Esophagus (tissue), 2 donors: ENCODE measurements at regions not wholly inside any gene's neighbourhood (a gene's known extent, or its start where the extent isn't known, plus 50 kb on each side); places are given as distances from the start of the nearest gene placed in this dataset.

ENCODE experiments used
- H3K27ac ChIP-seq, 2 donors: one replicate each; pipeline ENCODE4 v1.5.1; 2013; ENCODE audit warnings: low read depth in 2 of 2, mild to moderate bottlenecking in 2 of 2, inconsistent platforms in 1 of 2, low read length in 1 of 2, moderate library complexity in 1 of 2
- H3K27me3 ChIP-seq, 2 donors: one replicate each; pipeline ENCODE4 v1.6.1; 2013; ENCODE audit warnings: low read length in 2 of 2, control low read depth in 1 of 2, mild to moderate bottlenecking in 1 of 2; ENCODE audit not compliant: insufficient read depth in 2 of 2, control insufficient read depth in 1 of 2
- H3K36me3 ChIP-seq, 2 donors: one replicate each; pipeline ENCODE4 v1.6.1; 2013; ENCODE audit warnings: low read length in 1 of 2; ENCODE audit not compliant: control insufficient read depth in 2 of 2, insufficient read depth in 2 of 2
- H3K4me1 ChIP-seq, 2 donors: one replicate each; pipeline ENCODE4 v1.6.1; 2013; ENCODE audit warnings: low read length in 1 of 2; ENCODE audit not compliant: control insufficient read depth in 2 of 2, insufficient read depth in 2 of 2
- H3K4me3 ChIP-seq, 2 donors: one replicate each; pipeline ENCODE4 v1.5.1; 2013; ENCODE audit warnings: low read length in 2 of 2, mild to moderate bottlenecking in 2 of 2, low read depth in 1 of 2, moderate library complexity in 1 of 2
- H3K9me3 ChIP-seq, 2 donors: one replicate each; pipeline ENCODE4 v1.6.1; 2013; ENCODE audit warnings: mild to moderate bottlenecking in 2 of 2, low read depth in 1 of 2, low read length in 1 of 2, moderate library complexity in 1 of 2; ENCODE audit not compliant: control insufficient read depth in 2 of 2, insufficient read depth in 1 of 2
- WGBS, 2 donors: extraction: QIAGEN DNeasy Blood & Tissue Kit; methylation state at CpG; one replicate each; pipeline ENCODE4 v1.1.7; 2013; 5-methylcytosine and 5-hydroxymethylcytosine counted together
- donor health status: healthy with polysubstance abuse.
- donor health status: Bipolar disorder and iron deficiency.

DNA sequence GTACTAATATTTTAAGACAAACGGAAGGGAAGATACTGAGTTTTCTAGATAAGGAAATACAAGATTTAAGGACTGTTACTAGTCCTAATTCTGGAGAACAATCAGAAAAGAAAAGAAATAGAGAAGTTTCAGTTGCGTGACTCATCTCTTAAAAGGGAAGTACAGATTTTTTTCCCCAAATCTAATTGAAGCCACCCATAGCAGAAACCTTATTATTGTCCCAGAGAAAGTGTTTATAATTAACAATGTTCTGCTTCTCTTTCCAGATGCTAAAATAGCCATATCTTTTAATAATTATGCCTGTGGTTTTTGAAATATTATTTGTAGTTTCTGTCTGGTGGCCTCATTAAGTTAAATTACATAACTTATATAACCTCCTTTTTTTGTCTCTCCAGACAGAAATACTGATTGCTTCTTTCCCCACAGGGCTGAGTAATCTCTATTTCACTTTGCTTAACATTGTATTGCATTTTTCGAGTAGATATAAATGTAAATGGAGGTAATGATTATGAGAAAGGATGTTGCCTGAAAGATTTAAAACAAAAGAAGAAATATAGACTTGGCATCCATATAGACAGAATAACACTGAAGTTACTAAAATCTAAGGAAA is 240.7 kb upstream of the MBL2 start:
- Histone ChIP-seq H3K27me3 (no peaks in the 10 kb centered on the region), H3K36me3 (no peaks in the 10 kb centered on the region), H3K4me1 (no peaks in the 10 kb centered on the region), H3K9me3 (no peaks in the 10 kb centered on the region), H3K4me3 (no peak overlapping the region), H3K27ac (no peak overlapping the region)
- 71 to 80% methylated on average over 3 of the region's 3 CpGs for WGBS, 2 donors

DNA sequence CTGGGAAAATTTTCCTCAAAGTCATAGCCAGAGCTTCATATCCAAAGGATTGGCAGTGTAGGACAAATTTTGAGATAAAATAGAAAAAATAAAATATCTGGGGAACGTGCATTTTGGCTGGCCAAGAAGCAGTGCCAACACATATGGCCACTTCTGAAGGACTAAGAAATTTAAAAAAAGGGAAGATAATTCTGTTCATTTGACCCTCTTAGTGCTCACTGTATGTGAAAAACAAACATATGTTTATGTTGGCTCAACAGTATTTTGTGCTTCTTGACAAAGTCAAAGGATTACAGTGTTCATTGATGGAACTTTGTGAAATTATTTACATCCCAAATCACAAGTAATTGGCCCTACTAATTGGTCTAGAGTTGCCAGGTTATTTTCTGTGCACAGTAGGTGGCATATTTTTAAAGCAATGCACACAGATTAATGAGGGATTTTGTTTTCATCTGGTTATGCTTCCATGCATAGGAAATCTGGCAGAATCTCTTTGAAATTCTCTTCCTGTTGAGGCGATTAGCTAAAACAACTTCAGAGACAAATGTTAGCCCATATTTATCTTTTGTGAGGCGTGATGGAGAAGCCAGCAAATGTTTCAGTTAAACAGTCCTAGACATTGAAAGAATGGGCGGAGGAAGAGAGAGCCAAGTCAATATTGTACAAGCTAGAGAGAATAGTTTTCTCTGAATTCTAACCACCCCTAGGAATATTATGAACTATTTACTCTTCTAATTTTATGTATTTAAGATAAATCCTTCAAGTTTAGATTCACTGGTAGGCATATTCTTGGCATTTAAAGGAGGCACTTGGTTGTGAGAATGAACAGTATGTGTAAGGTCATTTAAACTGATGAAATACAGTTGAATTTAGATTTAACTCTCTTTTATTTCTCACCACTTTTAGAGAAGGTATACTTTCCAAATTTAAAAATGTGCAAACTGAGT is 237.7 kb upstream of the MBL2 start:
- H3K27me3 ChIP-seq = no peaks in the 10 kb centered on the region
- H3K4me3 ChIP-seq = no peak overlapping the region
- H3K4me1 ChIP-seq = no peaks in the 10 kb centered on the region
- H3K9me3 ChIP-seq = no peaks in the 10 kb centered on the region
- H3K27ac ChIP-seq = no peak overlapping the region
- no peaks in the 10 kb centered on the region for H3K36me3 ChIP-seq
- WGBS, 2 donors = 46 to 55% methylated on average over 4 of the region's 4 CpGs

DNA sequence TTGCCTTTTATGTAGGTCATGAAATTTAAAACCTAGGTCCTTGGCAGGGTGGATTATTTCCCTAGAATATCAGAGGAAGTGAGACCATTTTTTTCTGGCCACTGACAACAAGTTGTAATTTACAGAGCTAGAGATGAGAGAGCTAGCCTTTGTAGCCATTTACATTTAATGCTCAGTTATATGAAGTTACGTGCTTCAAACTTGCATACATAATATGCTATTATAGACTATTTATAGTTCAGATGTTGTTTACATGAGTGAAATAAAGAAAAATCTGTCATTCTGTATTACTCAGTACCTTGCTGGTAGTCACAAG is 234.9 kb upstream of the MBL2 start:
- Histone ChIP-seq H3K9me3 (no peaks in the 10 kb centered on the region), H3K27ac (no peak overlapping the region), H3K27me3 (no peaks in the 10 kb centered on the region), H3K36me3 (no peaks in the 10 kb centered on the region), H3K4me3 (no peak overlapping the region), H3K4me1 (no peaks in the 10 kb centered on the region)
- 74 to 86% methylated on average over 1 of the region's 1 CpG for WGBS, 2 donors

DNA sequence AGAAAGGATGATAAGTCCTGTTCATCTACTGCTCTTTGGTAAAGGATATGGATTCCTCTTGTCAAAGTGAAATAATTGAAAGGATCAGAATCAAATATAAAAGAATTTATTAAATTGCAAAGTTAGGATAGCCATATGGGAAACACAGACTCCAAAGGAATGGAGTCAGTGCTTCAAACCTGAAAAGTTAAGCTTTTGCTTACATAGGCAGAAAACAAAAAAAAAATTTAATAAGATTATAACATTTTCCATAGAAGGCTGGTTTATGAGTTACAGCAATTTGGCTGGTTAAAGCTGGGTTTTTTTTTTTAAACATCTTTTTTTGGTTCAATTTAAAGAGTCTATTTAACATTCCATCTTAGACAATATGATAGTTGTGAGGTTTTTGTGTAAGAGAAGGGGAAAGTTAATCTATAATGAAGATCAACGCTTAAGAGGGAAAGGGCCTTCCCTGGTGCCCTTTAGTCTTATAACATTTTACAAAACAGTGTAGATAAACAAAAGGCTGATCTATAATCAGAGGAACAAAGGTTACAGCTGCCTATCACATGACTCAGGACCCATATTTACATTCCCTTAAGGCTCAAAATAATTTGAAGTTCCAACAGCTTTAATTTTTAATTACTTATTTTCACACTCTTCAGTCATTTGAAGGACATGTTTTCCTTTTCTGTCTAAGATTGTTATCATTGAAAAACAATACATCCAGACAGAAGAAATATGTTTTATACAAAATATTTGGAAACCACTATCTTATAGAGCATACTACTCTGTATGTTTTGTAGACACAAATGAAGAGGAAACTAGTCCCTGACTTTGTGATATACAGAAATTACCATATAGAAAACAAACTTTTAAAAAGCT is 234.3 kb upstream of the MBL2 start:
- 50 to 79% methylated on average over 1 of the region's 1 CpG for WGBS, 2 donors
- no peak overlapping the region for H3K27ac ChIP-seq

DNA sequence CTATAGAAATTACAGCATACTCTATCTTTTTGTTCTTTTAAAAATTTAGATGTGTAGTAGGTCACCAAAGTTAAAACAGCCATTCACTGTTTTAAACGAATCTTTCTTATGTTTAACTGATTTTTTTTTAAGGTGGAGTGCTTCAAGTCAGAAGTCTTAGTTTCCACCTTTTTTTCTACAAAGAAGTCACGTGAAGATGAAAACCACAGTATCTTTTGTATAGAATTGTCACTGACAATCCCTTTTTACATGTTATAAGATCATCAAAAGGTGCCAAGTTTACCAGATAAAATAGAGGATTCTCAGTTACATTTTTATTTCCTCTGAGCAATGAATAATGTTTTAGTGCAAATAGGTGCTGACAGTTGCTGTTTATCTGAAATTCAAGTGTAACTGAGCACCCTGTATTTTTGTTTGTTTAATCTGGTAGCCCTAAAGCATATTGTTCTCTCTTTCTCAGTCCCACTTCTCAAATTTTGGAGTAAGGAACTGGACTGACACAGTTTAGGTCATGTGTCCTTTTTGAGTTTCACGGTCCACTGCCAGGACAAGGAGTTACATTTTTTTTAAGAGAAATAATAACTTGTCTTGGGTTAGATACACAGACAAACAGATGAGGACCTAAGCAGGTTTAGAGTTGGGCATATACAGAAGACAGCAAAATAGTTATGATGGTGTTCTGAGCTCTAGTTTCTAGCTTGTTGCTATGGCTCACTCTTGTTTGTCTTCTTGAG is 233.2 kb upstream of the MBL2 start:
- Histone ChIP-seq H3K27me3 (no peaks in the 10 kb centered on the region), H3K27ac (no peak overlapping the region), H3K4me1 (no peaks in the 10 kb centered on the region), H3K4me3 (no peak overlapping the region), H3K9me3 (no peaks in the 10 kb centered on the region), H3K36me3 (no peaks in the 10 kb centered on the region)
- 49% methylated on average over 3 of the region's 3 CpGs for WGBS, 2 donors

More for the DNA sequence above, 234.3 kb upstream of the MBL2 start:
- H3K9me3 ChIP-seq = no peaks in the 10 kb centered on the region
- no peaks in the 10 kb centered on the region for H3K27me3 ChIP-seq
- H3K4me1 ChIP-seq = no peaks in the 10 kb centered on the region
- no peak overlapping the region for H3K4me3 ChIP-seq
- H3K36me3 ChIP-seq = no peaks in the 10 kb centered on the region

DNA sequence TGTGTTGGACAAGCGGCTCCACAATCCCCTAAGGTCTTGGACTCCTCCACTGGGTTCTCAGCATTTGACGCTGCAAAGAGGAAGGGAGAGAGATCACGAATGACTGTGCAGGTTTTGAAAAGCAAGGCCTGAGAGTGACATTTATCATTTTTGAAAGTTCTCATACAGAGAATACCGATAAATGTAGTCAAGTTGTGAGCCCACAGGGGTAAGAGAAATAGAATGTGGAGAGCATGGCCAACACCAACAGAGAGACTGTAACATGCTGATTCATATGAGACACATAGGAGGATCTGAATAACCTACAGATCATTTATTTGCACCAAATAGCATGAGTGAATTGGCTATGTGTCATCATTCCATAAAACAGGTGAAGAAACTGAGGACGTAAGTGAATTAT is 230.5 kb upstream of the MBL2 start:
- 66 to 76% methylated on average over 5 of the region's 5 CpGs for WGBS, 2 donors
- H3K36me3 ChIP-seq = no peaks in the 10 kb centered on the region
- no peaks in the 10 kb centered on the region for H3K9me3 ChIP-seq
- H3K27me3 ChIP-seq = no peaks in the 10 kb centered on the region
- H3K4me1 ChIP-seq = no peaks in the 10 kb centered on the region
- H3K27ac ChIP-seq = no peak overlapping the region
- H3K4me3 ChIP-seq = no peak overlapping the region

DNA sequence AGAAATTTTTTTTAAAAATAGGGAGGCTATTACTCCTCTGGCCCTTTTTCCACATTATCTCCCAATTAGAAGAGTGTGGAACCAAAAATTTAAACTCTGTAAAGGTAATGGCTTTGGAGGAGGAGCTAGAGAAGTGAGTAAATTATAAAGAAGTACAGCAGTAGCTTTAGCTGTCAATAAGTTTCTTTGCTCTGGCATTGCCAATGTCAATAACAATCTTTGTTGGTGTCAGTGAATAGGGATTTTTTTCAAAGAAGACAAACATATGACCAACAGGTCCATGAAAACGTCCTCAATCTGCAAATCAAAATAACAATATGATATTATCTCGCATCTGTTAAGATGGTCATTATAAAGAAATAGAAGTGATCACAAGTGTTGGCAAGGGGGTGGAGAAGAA is 227.1 kb upstream of the MBL2 start:
- Histone ChIP-seq H3K27ac (no peak overlapping the region), H3K27me3 (no peaks in the 10 kb centered on the region), H3K4me1 (no peaks in the 10 kb centered on the region), H3K9me3 (no peaks in the 10 kb centered on the region), H3K4me3 (no peak overlapping the region), H3K36me3 (no peaks in the 10 kb centered on the region)
- 55 to 59% methylated on average over 2 of the region's 2 CpGs for WGBS, 2 donors

DNA sequence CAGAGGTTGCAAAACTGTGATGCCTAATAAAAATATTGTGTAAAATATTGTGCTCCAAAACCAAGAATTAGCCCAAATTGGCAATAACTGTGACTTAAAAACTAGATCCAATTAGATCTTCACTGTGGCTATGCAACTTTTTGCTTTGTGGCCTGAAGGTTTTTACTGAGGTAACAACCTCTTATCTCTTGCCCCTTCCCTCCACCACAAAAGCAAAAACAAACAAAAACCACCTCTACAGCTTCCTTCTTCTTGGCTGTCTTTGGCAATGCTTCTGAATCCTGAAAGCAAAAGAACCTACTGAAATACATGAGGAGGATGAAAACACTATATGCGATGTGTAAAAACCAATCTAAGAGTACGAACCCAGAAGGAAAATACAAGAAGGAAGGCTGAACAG is 226.7 kb upstream of the MBL2 start:
- 83 to 86% methylated on average over 2 of the region's 2 CpGs for WGBS, 2 donors
- Histone ChIP-seq H3K9me3 (no peaks in the 10 kb centered on the region), H3K27ac (no peak overlapping the region), H3K4me1 (no peaks in the 10 kb centered on the region), H3K4me3 (no peak overlapping the region), H3K27me3 (no peaks in the 10 kb centered on the region), H3K36me3 (no peaks in the 10 kb centered on the region)

DNA sequence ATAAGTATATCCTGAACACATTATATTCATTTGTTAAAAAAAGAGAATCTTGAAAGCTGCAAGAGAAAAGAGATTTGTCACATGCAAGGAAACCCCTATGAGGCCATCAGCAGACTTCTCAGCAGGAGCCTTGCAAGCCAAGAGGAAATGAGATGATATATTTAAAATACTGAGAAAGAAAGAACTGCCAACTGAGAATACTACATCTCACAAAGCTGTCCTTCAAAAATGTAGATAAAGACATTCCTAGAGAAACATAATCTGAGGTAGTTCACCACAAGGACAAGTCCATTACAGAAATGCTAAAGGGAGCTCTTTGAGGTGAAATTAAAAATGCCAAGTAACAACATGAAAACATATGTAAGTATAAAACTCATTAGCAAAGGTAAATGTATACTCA is 224.4 kb upstream of the MBL2 start:
- Histone ChIP-seq H3K27ac (no peak overlapping the region), H3K4me3 (no peak overlapping the region), H3K27me3 (no peaks in the 10 kb centered on the region), H3K4me1 (no peaks in the 10 kb centered on the region), H3K36me3 (no peaks in the 10 kb centered on the region), H3K9me3 (no peaks in the 10 kb centered on the region)
